ENCODE measurements at regions not wholly inside any gene's neighbourhood (a gene's known extent, or its start where the extent isn't known, plus 50 kb on each side); places are given as distances from the start of the nearest gene placed in this dataset.

DNA sequence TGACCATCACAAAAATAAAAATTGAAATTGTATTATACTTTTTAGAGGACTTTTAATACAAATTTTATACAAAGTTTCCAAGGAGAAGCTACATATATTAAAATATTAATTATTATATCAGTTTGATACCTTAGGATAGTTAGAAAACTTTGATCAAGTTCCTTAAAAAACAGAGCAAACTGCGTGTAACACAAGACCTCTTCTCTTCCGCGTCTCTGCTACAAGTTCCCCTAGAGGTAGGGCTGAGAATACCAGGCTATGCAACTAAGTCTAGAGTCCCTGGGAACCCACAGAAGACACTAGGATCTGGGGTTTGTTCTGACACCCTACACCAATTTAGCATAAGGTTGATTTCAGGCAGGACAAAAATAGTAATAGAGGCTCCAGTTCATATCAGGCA, 319.0 kb downstream of the FOXG1 start:
- TF ChIP-seq POLR2A (IDR thresholded peaks at IDR 0.05; ENCODE audit: low read length) = no peak
- TF ChIP-seq GATA1 (IDR thresholded peaks at IDR 0.05; ENCODE audit: low read depth, low read length) = no peak
